ENCODE measurements at regions not wholly inside any gene's neighbourhood (a gene's known extent, or its start where the extent isn't known, plus 50 kb on each side); places are given as distances from the start of the nearest gene placed in this dataset.

DNA sequence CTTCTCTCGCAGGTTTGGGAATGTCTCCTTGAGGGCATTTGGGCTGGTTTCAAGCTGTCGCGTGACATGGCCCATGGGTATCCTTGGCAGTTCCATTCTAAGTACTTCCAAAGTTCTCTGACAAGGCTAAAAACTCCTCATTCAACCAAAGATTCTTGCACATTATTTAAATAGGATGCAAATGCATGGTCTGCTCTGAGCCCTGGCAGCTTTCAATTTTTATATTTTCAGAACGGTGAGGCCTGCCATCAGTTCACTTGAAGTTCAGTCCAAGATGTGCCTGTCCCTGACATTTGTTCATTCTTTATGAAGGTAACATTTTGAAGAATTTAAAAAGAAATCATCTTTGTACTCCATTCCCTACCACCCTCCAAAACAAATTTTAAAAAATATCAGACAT lies 160.0 kb downstream of the KCNA5 start:
- intact Hi-C loops (cut with DNase I), result no loop called here
- H3K4me3 ChIP-seq, result no peak overlapping the region
- DNase-seq (ENCODE audit: extremely low spot score in 2 of 2), result no peak
- H3K36me3 ChIP-seq, result no peaks in the 10 kb centered on the region
- no peaks in the 10 kb centered on the region for H3K9me3 ChIP-seq
- TF ChIP-seq, protein P1, sequence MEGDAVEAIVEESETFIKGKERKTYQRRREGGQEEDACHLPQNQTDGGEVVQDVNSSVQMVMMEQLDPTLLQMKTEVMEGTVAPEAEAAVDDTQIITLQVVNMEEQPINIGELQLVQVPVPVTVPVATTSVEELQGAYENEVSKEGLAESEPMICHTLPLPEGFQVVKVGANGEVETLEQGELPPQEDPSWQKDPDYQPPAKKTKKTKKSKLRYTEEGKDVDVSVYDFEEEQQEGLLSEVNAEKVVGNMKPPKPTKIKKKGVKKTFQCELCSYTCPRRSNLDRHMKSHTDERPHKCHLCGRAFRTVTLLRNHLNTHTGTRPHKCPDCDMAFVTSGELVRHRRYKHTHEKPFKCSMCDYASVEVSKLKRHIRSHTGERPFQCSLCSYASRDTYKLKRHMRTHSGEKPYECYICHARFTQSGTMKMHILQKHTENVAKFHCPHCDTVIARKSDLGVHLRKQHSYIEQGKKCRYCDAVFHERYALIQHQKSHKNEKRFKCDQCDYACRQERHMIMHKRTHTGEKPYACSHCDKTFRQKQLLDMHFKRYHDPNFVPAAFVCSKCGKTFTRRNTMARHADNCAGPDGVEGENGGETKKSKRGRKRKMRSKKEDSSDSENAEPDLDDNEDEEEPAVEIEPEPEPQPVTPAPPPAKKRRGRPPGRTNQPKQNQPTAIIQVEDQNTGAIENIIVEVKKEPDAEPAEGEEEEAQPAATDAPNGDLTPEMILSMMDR (IDR thresholded peaks at IDR 0.05), result no peak
- no peak for TF ChIP-seq POLR2A (IDR thresholded peaks at IDR 0.05)
- no peak for TF ChIP-seq POLR2AphosphoS5 (IDR thresholded peaks at IDR 0.05; ENCODE audit: insufficient read depth in 1 of 2, low read depth in 1 of 2)
- H3K4me1 ChIP-seq, result peaks cover 10% of the 10 kb centered on the region
- no peak overlapping the region for H3K27ac ChIP-seq
- no peaks in the 10 kb centered on the region for H3K27me3 ChIP-seq

DNA sequence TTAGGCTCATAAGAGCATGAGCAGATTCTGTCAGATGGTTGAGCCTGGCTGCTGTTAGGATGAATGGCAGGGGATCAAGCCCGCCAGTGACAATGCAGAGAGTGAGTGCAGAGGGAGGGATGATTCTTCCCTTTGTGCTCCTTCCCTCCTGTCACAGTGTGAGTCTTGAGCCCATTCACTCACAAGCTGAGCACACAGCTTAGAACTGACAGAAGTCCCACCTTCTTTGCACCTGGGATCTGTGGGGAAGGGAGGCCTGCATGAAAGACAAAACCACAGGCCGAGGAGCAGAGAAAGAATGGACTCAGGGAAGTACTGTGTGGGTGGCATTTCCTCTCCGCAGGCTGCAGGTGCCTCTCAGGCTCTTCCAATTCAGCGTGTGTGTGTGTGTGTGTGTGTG lies 160.6 kb downstream of the KCNA5 start:
- no peak overlapping the region for H3K4me3 ChIP-seq
- H3K27me3 ChIP-seq, result no peaks in the 10 kb centered on the region
- no peak overlapping the region for H3K27ac ChIP-seq
- intact Hi-C loops (cut with DNase I), result no loop called here
- TF ChIP-seq POLR2AphosphoS5 (IDR thresholded peaks at IDR 0.05; ENCODE audit: insufficient read depth in 1 of 2, low read depth in 1 of 2) (no peak), POLR2A (IDR thresholded peaks at IDR 0.05) (no peak)
- TF ChIP-seq, protein P1 (IDR thresholded peaks at IDR 0.05), result no peak
- H3K36me3 ChIP-seq, result no peaks in the 10 kb centered on the region
- no peak for DNase-seq (ENCODE audit: extremely low spot score in 2 of 2)
- no peaks in the 10 kb centered on the region for H3K9me3 ChIP-seq
- peaks cover 10% of the 10 kb centered on the region for H3K4me1 ChIP-seq

DNA sequence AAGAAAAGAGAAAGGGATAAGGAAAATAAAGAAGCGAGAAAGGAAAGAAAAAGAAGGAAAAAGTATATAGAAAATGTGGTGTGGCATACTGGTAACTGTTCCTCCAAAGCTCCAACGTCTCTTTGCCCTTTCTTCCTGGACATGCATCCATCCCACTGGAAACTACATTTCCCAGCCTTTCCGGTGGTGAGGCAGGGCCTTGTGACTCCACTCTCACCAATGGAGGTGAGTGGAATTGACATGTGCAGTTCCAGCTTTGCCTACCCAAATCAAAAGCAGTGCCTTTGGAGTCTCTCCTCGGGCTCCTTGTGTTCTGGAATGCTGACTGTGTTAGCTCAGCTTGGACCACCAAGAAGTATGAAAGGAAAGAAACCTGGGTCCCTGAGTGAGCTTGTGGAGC lies 161.2 kb downstream of the KCNA5 start:
- H3K9me3 ChIP-seq, result no peaks in the 10 kb centered on the region
- TF ChIP-seq POLR2AphosphoS5 (IDR thresholded peaks at IDR 0.05; ENCODE audit: insufficient read depth in 1 of 2, low read depth in 1 of 2) (no peak), POLR2A (IDR thresholded peaks at IDR 0.05) (no peak)
- TF ChIP-seq, protein P1 (IDR thresholded peaks at IDR 0.05), result no peak
- H3K27ac ChIP-seq, result no peak overlapping the region
- H3K4me3 ChIP-seq, result no peak overlapping the region
- H3K27me3 ChIP-seq, result no peaks in the 10 kb centered on the region
- H3K4me1 ChIP-seq, result peaks cover 10% of the 10 kb centered on the region
- DNase-seq (ENCODE audit: extremely low spot score in 2 of 2), result no peak
- no peaks in the 10 kb centered on the region for H3K36me3 ChIP-seq
- intact Hi-C loops (cut with DNase I), result no loop called here

DNA sequence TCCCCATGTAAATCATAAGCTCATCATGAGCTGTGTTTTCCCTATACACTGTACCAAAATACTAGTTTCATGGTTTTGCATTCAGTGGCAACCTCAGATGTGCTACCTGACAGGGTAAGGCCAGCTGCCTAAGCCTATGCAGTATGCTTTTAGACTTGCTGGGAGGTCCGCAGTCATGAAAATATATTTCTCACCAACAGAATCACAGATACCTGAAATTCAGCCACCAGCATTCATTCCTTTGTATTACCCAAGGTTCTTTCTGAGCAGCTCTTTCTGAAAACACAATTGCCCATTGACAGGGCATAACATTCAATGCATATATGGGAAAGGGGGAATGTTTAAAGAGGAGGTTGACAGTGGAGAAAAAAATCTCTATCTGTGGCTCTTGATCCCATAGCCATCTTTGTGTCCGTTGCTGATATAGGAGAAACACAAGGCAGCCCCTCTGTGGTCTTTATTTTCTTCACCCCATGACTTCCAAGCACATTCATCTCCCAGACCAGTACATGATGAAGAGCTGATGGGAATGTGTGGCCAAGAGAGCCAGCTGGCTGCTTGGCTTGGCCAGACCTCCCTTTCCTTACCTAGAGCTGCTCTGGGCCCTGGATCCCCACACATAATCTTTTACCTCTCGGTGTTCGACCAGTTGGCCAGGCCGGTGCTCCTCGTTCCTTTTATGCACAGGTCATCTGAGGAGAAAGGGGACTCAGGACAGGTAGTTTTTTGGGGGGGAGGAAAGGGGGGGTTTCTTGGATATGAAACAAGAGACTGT lies 162.9 kb downstream of the KCNA5 start:
- TF ChIP-seq POLR2A (IDR thresholded peaks at IDR 0.05) (no peak), POLR2AphosphoS5 (IDR thresholded peaks at IDR 0.05; ENCODE audit: insufficient read depth in 1 of 2, low read depth in 1 of 2) (no peak)
- TF ChIP-seq, protein P1 (IDR thresholded peaks at IDR 0.05), result no peak

DNA sequence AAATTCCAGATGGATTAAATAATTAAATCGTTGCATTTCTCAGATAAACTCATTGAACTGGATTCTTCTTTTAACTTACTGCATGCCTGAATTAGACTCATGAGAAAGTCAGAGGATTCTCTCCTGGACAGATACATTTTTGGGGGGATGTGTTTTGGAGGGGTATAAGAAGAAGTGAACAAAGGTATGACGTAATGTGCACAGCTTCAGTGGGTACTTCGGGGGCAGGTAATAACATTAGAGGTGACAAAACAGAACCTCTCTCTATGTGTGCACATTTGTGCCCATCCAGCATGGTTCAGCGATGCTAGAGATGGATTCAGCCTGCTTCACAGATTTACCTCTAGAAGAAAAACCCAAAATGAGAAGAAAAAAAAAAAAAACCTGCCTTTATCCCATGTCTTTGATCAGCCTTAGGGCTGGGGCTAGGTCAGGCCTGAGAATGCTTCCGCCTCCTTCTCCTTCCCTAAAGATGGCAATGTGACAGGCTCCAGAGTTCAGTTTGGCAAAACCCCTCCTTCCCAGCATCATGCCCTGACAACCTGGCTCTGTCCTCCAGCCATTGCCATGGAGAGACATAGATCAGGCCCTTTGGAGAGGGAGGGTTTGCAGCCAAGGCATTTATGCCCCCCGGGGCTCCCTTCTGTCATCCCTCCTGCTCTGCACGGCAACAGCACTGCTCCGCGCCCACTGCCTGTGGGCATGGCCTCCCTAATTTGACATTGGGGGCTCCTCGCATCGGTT lies 166.7 kb downstream of the KCNA5 start:
- TF ChIP-seq POLR2AphosphoS5 (IDR thresholded peaks at IDR 0.05; ENCODE audit: insufficient read depth in 1 of 2, low read depth in 1 of 2) (no peak), POLR2A (IDR thresholded peaks at IDR 0.05) (no peak)
- TF ChIP-seq, protein P1 (IDR thresholded peaks at IDR 0.05), result no peak
- H3K27me3 ChIP-seq, result no peaks in the 10 kb centered on the region
- no peak for DNase-seq (ENCODE audit: extremely low spot score in 2 of 2)
- H3K4me3 ChIP-seq, result no peak overlapping the region
- no peaks in the 10 kb centered on the region for H3K4me1 ChIP-seq
- H3K36me3 ChIP-seq, result no peaks in the 10 kb centered on the region
- H3K9me3 ChIP-seq, result no peaks in the 10 kb centered on the region
- H3K27ac ChIP-seq, result no peak overlapping the region
- intact Hi-C loops (cut with DNase I), result no loop called here

More for the DNA sequence above, 162.9 kb downstream of the KCNA5 start:
- no peaks in the 10 kb centered on the region for H3K27me3 ChIP-seq
- intact Hi-C loops (cut with DNase I), result no loop called here
- H3K9me3 ChIP-seq, result no peaks in the 10 kb centered on the region
- no peak for DNase-seq (ENCODE audit: extremely low spot score in 2 of 2)
- H3K36me3 ChIP-seq, result no peaks in the 10 kb centered on the region
- no peak overlapping the region for H3K27ac ChIP-seq
- H3K4me1 ChIP-seq, result no peaks in the 10 kb centered on the region
- no peak overlapping the region for H3K4me3 ChIP-seq
